ENCODE measurements at regions not wholly inside any gene's neighbourhood (a gene's known extent, or its start where the extent isn't known, plus 50 kb on each side); places are given as distances from the start of the nearest gene placed in this dataset.

DNA sequence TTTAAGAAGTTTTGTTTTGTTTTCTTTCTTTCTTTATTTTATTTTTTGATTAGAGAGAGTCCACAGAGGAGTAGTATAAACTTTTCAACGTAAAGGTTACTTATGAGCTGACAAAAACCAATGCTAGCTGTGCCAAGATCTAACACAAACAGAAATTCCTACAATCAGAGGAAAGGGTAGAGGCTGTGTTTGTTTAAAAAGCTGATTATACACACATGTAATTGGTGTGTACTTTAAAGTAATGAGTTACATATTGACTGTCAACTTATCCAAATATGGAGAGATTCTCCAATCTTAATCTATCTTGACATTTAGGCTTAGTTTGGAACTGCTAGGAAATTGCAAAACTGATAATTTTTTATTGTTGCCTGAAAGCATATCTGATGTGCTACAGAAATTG is 63.7 kb upstream of the FAM110C start:
- no peak overlapping the region for H3K27ac ChIP-seq (ENCODE audit: low read length)
- ChIA-PET POLR2A (no interaction called here), CTCF (no interaction called here)
- H3K27me3 ChIP-seq (ENCODE audit: control insufficient read depth, insufficient read depth, low read length): 0 out of 2 replicates have a peak, but pooled peaks cover 3% of the 10 kb centered on the region
- no peak for TF ChIP-seq SIN3A (IDR thresholded peaks at IDR 0.05; ENCODE audit: borderline replicate concordance, insufficient read depth, low read depth, low read length)
- TF ChIP-seq CTCF (IDR thresholded peaks at IDR 0.05): no peak
- no peak for TF ChIP-seq POLR2AphosphoS5 (IDR thresholded peaks at IDR 0.05; ENCODE audit: low read depth, low read length)
- TF ChIP-seq, protein P1, sequence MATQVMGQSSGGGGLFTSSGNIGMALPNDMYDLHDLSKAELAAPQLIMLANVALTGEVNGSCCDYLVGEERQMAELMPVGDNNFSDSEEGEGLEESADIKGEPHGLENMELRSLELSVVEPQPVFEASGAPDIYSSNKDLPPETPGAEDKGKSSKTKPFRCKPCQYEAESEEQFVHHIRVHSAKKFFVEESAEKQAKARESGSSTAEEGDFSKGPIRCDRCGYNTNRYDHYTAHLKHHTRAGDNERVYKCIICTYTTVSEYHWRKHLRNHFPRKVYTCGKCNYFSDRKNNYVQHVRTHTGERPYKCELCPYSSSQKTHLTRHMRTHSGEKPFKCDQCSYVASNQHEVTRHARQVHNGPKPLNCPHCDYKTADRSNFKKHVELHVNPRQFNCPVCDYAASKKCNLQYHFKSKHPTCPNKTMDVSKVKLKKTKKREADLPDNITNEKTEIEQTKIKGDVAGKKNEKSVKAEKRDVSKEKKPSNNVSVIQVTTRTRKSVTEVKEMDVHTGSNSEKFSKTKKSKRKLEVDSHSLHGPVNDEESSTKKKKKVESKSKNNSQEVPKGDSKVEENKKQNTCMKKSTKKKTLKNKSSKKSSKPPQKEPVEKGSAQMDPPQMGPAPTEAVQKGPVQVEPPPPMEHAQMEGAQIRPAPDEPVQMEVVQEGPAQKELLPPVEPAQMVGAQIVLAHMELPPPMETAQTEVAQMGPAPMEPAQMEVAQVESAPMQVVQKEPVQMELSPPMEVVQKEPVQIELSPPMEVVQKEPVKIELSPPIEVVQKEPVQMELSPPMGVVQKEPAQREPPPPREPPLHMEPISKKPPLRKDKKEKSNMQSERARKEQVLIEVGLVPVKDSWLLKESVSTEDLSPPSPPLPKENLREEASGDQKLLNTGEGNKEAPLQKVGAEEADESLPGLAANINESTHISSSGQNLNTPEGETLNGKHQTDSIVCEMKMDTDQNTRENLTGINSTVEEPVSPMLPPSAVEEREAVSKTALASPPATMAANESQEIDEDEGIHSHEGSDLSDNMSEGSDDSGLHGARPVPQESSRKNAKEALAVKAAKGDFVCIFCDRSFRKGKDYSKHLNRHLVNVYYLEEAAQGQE (IDR thresholded peaks at IDR 0.05; ENCODE audit: insufficient read depth in 1 of 2, low read depth in 2 of 2, low read length in 1 of 2): no peak
- TF ChIP-seq TCF7L2 (IDR thresholded peaks at IDR 0.05; ENCODE audit: low read depth, low read length): no peak
- no peak overlapping the region for H3K4me3 ChIP-seq (ENCODE audit: low read depth in 2 of 2, low read length in 2 of 2)
- in situ Hi-C loops (cut with HindIII; ENCODE audit: low pct_unique_long_range_greater_than_20kb, low sequenced_read_pairs) (no loop called here), intact Hi-C loops (cut with micrococcal nuclease; ENCODE audit: unreplicated experiment) (no loop called here)
- no peaks in the 10 kb centered on the region for H3K4me1 ChIP-seq (ENCODE audit: control insufficient read depth, insufficient read depth, low read length)
- ATAC-seq (no peak), DNase-seq (ENCODE audit: low read depth, low spot score) (no peak)
- H3K9me3 ChIP-seq (ENCODE audit: control insufficient read depth, insufficient read depth, low read depth, low read length): no peaks in the 10 kb centered on the region
- H3K36me3 ChIP-seq (ENCODE audit: control insufficient read depth, insufficient read depth, low read length): no peaks in the 10 kb centered on the region
- no TSS peak for BruUV-seq (replicated peaks)

GRCh38 chr2:108920-109809 is 62.9 kb upstream of the FAM110C start:
- no peaks in the 10 kb centered on the region for H3K4me1 ChIP-seq (ENCODE audit: control insufficient read depth, insufficient read depth, low read length)
- intact Hi-C loops (cut with micrococcal nuclease; ENCODE audit: unreplicated experiment): no loop called here
- ATAC-seq (no peak), DNase-seq (ENCODE audit: low read depth, low spot score) (no peak)
- no peaks in the 10 kb centered on the region for H3K36me3 ChIP-seq (ENCODE audit: control insufficient read depth, insufficient read depth, low read length)
- 0 out of 2 replicates have a peak, but pooled peaks cover 3% of the 10 kb centered on the region for H3K27me3 ChIP-seq (ENCODE audit: control insufficient read depth, insufficient read depth, low read length)
- no TSS peak for BruUV-seq (replicated peaks)
- TF ChIP-seq SIN3A (IDR thresholded peaks at IDR 0.05; ENCODE audit: borderline replicate concordance, insufficient read depth, low read depth, low read length): no peak
- TF ChIP-seq POLR2AphosphoS5 (IDR thresholded peaks at IDR 0.05; ENCODE audit: low read depth, low read length): no peak
- TF ChIP-seq CTCF (IDR thresholded peaks at IDR 0.05): no peak
- TF ChIP-seq, protein P1 (IDR thresholded peaks at IDR 0.05; ENCODE audit: insufficient read depth in 1 of 2, low read depth in 2 of 2, low read length in 1 of 2): no peak
- TF ChIP-seq TCF7L2 (IDR thresholded peaks at IDR 0.05; ENCODE audit: low read depth, low read length): no peak
- CTCF ChIA-PET: no interaction called here
- no peak overlapping the region for H3K27ac ChIP-seq (ENCODE audit: low read length)
- no peaks in the 10 kb centered on the region for H3K9me3 ChIP-seq (ENCODE audit: control insufficient read depth, insufficient read depth, low read depth, low read length)
- no peak overlapping the region for H3K4me3 ChIP-seq (ENCODE audit: low read depth in 2 of 2, low read length in 2 of 2)
- POLR2A ChIA-PET: no interaction called here
- in situ Hi-C loops (cut with HindIII; ENCODE audit: low pct_unique_long_range_greater_than_20kb, low sequenced_read_pairs): no loop called here
